ENCODE measurements at regions not wholly inside any gene's neighbourhood (a gene's known extent, or its start where the extent isn't known, plus 50 kb on each side); places are given as distances from the start of the nearest gene placed in this dataset.

- Histone ChIP-seq H3K36me3 (ENCODE audit: control insufficient read depth in 2 of 2, extremely low read depth in 1 of 2, insufficient read depth in 2 of 2, low read length in 2 of 2) (no peaks in the 10 kb centered on the region), H3K4me2 (ENCODE audit: control insufficient read depth, extremely low read depth, insufficient read depth, low read depth, low read length) (no peak overlapping the region), H2AFZ (ENCODE audit: control insufficient read depth, low read length) (no peak overlapping the region), H3K27ac (ENCODE audit: control insufficient read depth, insufficient read depth, low read length) (no peak overlapping the region), H4K20me1 (ENCODE audit: control insufficient read depth, extremely low read depth, insufficient read depth, low read length) (no peaks in the 10 kb centered on the region), H3K9me3 (ENCODE audit: control insufficient read depth, low read depth, low read length) (peaks cover 3% of the 10 kb centered on the region), H3K9me1 (ENCODE audit: control insufficient read depth, extremely low read depth, insufficient read depth, low read length) (no peaks in the 10 kb centered on the region), H3K27me3 (ENCODE audit: control insufficient read depth, extremely low read depth, insufficient read depth, low read length) (no peaks in the 10 kb centered on the region), H3K79me2 (ENCODE audit: control insufficient read depth, insufficient read depth, low read length) (no peaks in the 10 kb centered on the region), H3K9ac (ENCODE audit: control insufficient read depth, extremely low read depth, insufficient read depth, low read length) (no peak overlapping the region), H3K4me3 (ENCODE audit: control insufficient read depth in 2 of 3, extremely low read depth in 1 of 3, insufficient read depth in 2 of 3, low read depth in 1 of 3, low read length in 3 of 3) (no peak overlapping the region), H3K4me1 (ENCODE audit: control insufficient read depth, extremely low read depth, insufficient read depth, low read length) (no peaks in the 10 kb centered on the region)
- dilution Hi-C loops (cut with MboI; ENCODE audit: extremely low pct_ligation_motif_present, low sequenced_read_pairs) = no loop called here
- DNase-seq (ENCODE audit: low read depth, low spot score) (no peak), FAIRE-seq (no peak)
- TF ChIP-seq, protein P1, sequence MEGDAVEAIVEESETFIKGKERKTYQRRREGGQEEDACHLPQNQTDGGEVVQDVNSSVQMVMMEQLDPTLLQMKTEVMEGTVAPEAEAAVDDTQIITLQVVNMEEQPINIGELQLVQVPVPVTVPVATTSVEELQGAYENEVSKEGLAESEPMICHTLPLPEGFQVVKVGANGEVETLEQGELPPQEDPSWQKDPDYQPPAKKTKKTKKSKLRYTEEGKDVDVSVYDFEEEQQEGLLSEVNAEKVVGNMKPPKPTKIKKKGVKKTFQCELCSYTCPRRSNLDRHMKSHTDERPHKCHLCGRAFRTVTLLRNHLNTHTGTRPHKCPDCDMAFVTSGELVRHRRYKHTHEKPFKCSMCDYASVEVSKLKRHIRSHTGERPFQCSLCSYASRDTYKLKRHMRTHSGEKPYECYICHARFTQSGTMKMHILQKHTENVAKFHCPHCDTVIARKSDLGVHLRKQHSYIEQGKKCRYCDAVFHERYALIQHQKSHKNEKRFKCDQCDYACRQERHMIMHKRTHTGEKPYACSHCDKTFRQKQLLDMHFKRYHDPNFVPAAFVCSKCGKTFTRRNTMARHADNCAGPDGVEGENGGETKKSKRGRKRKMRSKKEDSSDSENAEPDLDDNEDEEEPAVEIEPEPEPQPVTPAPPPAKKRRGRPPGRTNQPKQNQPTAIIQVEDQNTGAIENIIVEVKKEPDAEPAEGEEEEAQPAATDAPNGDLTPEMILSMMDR (optimal IDR thresholded peaks at IDR 0.05 in 1 of 3, IDR thresholded peaks at IDR 0.05 in 1 of 3, conservative IDR thresholded peaks at IDR 0.05 in 1 of 3; ENCODE audit: extremely low read depth in 1 of 3, insufficient read depth in 2 of 3, low read length in 3 of 3) = no peak
Observed at GRCh38 chr13:86108334-86108733, 309.1 kb upstream of the SLITRK6 start.

DNA sequence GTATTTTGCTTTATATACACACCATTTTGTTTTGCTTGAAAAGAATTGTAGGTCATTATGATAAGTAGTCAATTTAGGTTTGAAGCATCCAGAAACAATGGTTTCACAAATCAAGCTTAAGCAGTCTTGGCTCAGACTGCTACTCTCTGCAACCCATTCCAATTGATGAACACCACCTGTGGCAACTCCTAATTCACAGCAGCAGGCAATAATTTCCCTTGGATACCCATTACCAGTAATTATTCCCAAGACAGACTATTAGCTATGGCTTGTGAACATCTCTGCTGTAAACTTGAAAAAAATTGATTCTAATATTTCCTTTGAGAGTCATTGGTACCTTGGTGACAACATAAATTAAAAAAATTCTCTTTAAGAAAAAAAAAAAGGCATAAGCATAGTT is 299.3 kb upstream of the SLITRK6 start:
- Histone ChIP-seq H2AFZ (ENCODE audit: control insufficient read depth, low read length) (no peak overlapping the region), H4K20me1 (ENCODE audit: control insufficient read depth, extremely low read depth, insufficient read depth, low read length) (no peaks in the 10 kb centered on the region), H3K4me3 (ENCODE audit: control insufficient read depth in 2 of 3, extremely low read depth in 1 of 3, insufficient read depth in 2 of 3, low read depth in 1 of 3, low read length in 3 of 3) (no peak overlapping the region), H3K27me3 (ENCODE audit: control insufficient read depth, extremely low read depth, insufficient read depth, low read length) (no peaks in the 10 kb centered on the region), H3K9ac (ENCODE audit: control insufficient read depth, extremely low read depth, insufficient read depth, low read length) (no peak overlapping the region), H3K36me3 (ENCODE audit: control insufficient read depth in 2 of 2, extremely low read depth in 1 of 2, insufficient read depth in 2 of 2, low read length in 2 of 2) (no peaks in the 10 kb centered on the region), H3K9me3 (ENCODE audit: control insufficient read depth, low read depth, low read length) (no peaks in the 10 kb centered on the region), H3K4me2 (ENCODE audit: control insufficient read depth, extremely low read depth, insufficient read depth, low read depth, low read length) (no peak overlapping the region), H3K4me1 (ENCODE audit: control insufficient read depth, extremely low read depth, insufficient read depth, low read length) (no peaks in the 10 kb centered on the region), H3K79me2 (ENCODE audit: control insufficient read depth, insufficient read depth, low read length) (no peaks in the 10 kb centered on the region), H3K9me1 (ENCODE audit: control insufficient read depth, extremely low read depth, insufficient read depth, low read length) (no peaks in the 10 kb centered on the region), H3K27ac (ENCODE audit: control insufficient read depth, insufficient read depth, low read length) (no peak overlapping the region)
- FAIRE-seq (no peak), DNase-seq (ENCODE audit: low read depth, low spot score) (no peak)
- dilution Hi-C loops (cut with MboI; ENCODE audit: extremely low pct_ligation_motif_present, low sequenced_read_pairs) = no loop called here
- TF ChIP-seq EZH2 (IDR thresholded peaks at IDR 0.05; ENCODE audit: low read length) = no peak
- TF ChIP-seq, protein P1 (optimal IDR thresholded peaks at IDR 0.05 in 1 of 3, IDR thresholded peaks at IDR 0.05 in 1 of 3, conservative IDR thresholded peaks at IDR 0.05 in 1 of 3; ENCODE audit: extremely low read depth in 1 of 3, insufficient read depth in 2 of 3, low read length in 3 of 3) = no peak

All from keratinocyte (primary cell).